Brain pericyte (primary cell): ENCODE measurements at regions not wholly inside any gene's neighbourhood (a gene's known extent, or its start where the extent isn't known, plus 50 kb on each side); places are given as distances from the start of the nearest gene placed in this dataset.
"Not testable (repeated sequence)": the region's sequence is repeated elsewhere in the genome, so short reads cannot be mapped to it uniquely, and the experiment has no call there.

Source experiments
- DNase-seq: peaks from one replicate; pipeline ENCODE4 v3.0.0-alpha.2; 2012; ENCODE audit warnings: low read depth, low spot score

GRCh38 chr16:61005952-61006351 lies 1030.3 kb downstream of the CDH8 start:
- DNase-seq = no peak

GRCh38 chr16:61002479-61003204 lies 1033.6 kb downstream of the CDH8 start:
- DNase-seq = no peak

- no peak for DNase-seq
These were observed 1044.4 kb downstream of the CDH8 start for GRCh38 chr16:60991886-60992285.

GRCh38 chr16:60989592-60989991 lies 1046.6 kb downstream of the CDH8 start:
- DNase-seq = no peak

- no peak for DNase-seq
These were observed 1057.1 kb downstream of the CDH8 start for GRCh38 chr16:60979119-60979518.

GRCh38 chr16:60949800-60950199 lies 1086.4 kb downstream of the CDH8 start:
- DNase-seq = no peak

GRCh38 chr16:60945225-60945624 lies 1091.0 kb downstream of the CDH8 start:
- DNase-seq = no peak

GRCh38 chr16:60936189-60936588 lies 1100.0 kb downstream of the CDH8 start:
- DNase-seq = not testable (repeated sequence)

GRCh38 chr16:60932600-60932999 lies 1103.6 kb downstream of the CDH8 start:
- DNase-seq = no peak

GRCh38 chr16:60930291-60930690 lies 1105.9 kb downstream of the CDH8 start:
- DNase-seq = no peak

GRCh38 chr16:60922920-60923319 lies 1113.3 kb downstream of the CDH8 start:
- DNase-seq = no peak

GRCh38 chr16:60914334-60914733 lies 1121.9 kb downstream of the CDH8 start:
- DNase-seq = no peak

- no peak for DNase-seq
These were observed 1128.6 kb downstream of the CDH8 start for GRCh38 chr16:60907645-60908044.

GRCh38 chr16:60905811-60906210 lies 1130.4 kb downstream of the CDH8 start:
- DNase-seq = no peak

GRCh38 chr16:60902114-60902513 lies 1134.1 kb downstream of the CDH8 start:
- DNase-seq = no peak

GRCh38 chr16:60882816-60883215 lies 1153.4 kb downstream of the CDH8 start:
- no peak for DNase-seq

- no peak for DNase-seq
These were observed 1183.6 kb downstream of the CDH8 start for GRCh38 chr16:60852635-60853034.

- no peak for DNase-seq
These were observed 1214.6 kb downstream of the CDH8 start for GRCh38 chr16:60821661-60822060.

- no peak for DNase-seq
These were observed 1215.9 kb downstream of the CDH8 start for GRCh38 chr16:60820361-60820760.

GRCh38 chr16:60818465-60818864 lies 1217.8 kb downstream of the CDH8 start:
- no peak for DNase-seq

GRCh38 chr16:60816461-60816860 lies 1219.8 kb downstream of the CDH8 start:
- DNase-seq = no peak

GRCh38 chr16:60815865-60816264 lies 1220.4 kb downstream of the CDH8 start:
- no peak for DNase-seq

GRCh38 chr16:60815033-60815432 lies 1221.2 kb downstream of the CDH8 start:
- no peak for DNase-seq

GRCh38 chr16:60811657-60812056 lies 1224.6 kb downstream of the CDH8 start:
- no peak for DNase-seq
